Spleen (tissue), 7 donors: ENCODE measurements at regions not wholly inside any gene's neighbourhood (a gene's known extent, or its start where the extent isn't known, plus 50 kb on each side); places are given as distances from the start of the nearest gene placed in this dataset.

Experiments
- POLR2A ChIP-seq, 3 donors: fragments of 450-650 bp; IDR thresholded peaks; one replicate each; pipeline ENCODE4 v1.5.1; 2017; ENCODE audit warnings: antibody characterized with exemption in 3 of 3, mild to moderate bottlenecking in 1 of 3
- TF ChIP-seq, protein P1 (sequence below), 11 experiments: fragments of 200-600 bp in 7 of 11; fragments of 450-650 bp in 4 of 11; sonication (generic) in 4 of 11; IDR thresholded peaks in 8 of 11; conservative IDR thresholded peaks in 3 of 11; 1 replicate in 7 of 11; 2 replicates in 4 of 11; pipeline versions ENCODE4 v1.4.0 to v1.8.0; 2016 to 2021; ENCODE audit warnings: antibody characterized with exemption in 11 of 11, inconsistent platforms in 4 of 11, mild to moderate bottlenecking in 1 of 11
- donor health status: DM: no; HTN: no; CAD: no; lungs with moderate emphysema.
- donor health status: DM: no; HTN: no; CAD: no.
- donor health status: DM: no; HTN: no; CAD: no.

DNA sequence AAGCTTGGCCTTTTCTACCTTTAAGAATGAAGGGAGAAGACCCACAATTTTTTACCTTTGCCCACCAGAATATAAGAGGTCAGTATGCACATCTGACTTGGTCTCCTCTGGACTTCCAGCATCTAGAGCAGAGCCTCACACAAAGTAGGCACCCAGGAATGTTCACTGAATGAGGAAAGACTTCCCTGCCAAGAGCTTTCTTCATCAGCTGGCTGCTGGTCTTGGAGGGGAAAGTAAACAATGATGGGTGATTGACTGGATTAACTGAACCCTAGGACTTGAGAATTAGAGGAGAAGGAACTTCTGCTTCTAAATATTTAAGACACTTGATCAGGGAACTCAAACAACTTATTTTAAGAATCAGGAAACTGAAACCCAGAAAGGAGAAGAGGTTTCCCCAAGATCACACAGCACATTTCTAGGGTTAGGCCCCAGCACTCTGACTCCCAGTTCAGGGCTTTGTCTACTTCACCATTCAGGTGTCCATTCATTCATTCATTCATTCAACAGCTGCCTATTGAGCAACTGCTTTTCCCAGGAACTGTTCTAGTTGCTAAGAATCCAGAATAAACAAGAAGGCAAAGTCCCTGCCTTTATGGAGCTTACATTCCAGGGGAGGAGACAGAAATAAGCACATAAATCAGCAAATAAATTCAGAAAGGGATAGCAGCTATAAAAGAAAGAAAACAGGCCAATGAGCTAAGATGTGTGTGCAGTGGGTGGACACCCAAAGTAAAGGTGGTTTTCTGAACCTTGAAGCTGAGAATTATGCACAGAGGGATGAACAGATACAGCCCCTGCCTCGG lies 216.9 kb upstream of the LRFN2 start:
- TF ChIP-seq, protein P1, sequence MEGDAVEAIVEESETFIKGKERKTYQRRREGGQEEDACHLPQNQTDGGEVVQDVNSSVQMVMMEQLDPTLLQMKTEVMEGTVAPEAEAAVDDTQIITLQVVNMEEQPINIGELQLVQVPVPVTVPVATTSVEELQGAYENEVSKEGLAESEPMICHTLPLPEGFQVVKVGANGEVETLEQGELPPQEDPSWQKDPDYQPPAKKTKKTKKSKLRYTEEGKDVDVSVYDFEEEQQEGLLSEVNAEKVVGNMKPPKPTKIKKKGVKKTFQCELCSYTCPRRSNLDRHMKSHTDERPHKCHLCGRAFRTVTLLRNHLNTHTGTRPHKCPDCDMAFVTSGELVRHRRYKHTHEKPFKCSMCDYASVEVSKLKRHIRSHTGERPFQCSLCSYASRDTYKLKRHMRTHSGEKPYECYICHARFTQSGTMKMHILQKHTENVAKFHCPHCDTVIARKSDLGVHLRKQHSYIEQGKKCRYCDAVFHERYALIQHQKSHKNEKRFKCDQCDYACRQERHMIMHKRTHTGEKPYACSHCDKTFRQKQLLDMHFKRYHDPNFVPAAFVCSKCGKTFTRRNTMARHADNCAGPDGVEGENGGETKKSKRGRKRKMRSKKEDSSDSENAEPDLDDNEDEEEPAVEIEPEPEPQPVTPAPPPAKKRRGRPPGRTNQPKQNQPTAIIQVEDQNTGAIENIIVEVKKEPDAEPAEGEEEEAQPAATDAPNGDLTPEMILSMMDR (IDR thresholded peaks at IDR 0.05 in 8 of 11, conservative IDR thresholded peaks at IDR 0.05 in 3 of 11): no peak
- TF ChIP-seq POLR2A (IDR thresholded peaks at IDR 0.05): no peak
